Left renal pelvis (tissue), 4 donors: ENCODE measurements at regions not wholly inside any gene's neighbourhood (a gene's known extent, or its start where the extent isn't known, plus 50 kb on each side); places are given as distances from the start of the nearest gene placed in this dataset.
"Not testable (repeated sequence)": the region's sequence is repeated elsewhere in the genome, so short reads cannot be mapped to it uniquely, and the experiment has no call there.

Experiments
- DNase-seq, 4 donors: peaks; one replicate each; pipeline ENCODE4 v3.0.0-alpha.2; 2013; ENCODE audit warnings: low read depth in 4 of 4, low spot score in 3 of 4

- not testable (repeated sequence) for DNase-seq
Measured at GRCh38 chr7:65797086-65797485, 75.8 kb upstream of the VKORC1L1 start.

GRCh38 chr7:65797566-65797965, 75.3 kb upstream of the VKORC1L1 start:
- not testable (repeated sequence) for DNase-seq

GRCh38 chr7:65798111-65799075, 74.5 kb upstream of the VKORC1L1 start:
- no peak for DNase-seq

GRCh38 chr7:65800191-65800590, 72.7 kb upstream of the VKORC1L1 start:
- not testable (repeated sequence) for DNase-seq

GRCh38 chr7:65800890-65801341, 72.0 kb upstream of the VKORC1L1 start:
- DNase-seq, result no peak

GRCh38 chr7:65804887-65805286, 68.0 kb upstream of the VKORC1L1 start:
- DNase-seq, result no peak

GRCh38 chr7:65807067-65807466, 65.8 kb upstream of the VKORC1L1 start:
- DNase-seq, result not testable (repeated sequence)

GRCh38 chr7:65809259-65809981, 63.5 kb upstream of the VKORC1L1 start:
- no peak for DNase-seq

GRCh38 chr7:65809982-65810288, 62.9 kb upstream of the VKORC1L1 start:
- no peak for DNase-seq

- no peak for DNase-seq
Measured at GRCh38 chr7:65812281-65812680, 60.6 kb upstream of the VKORC1L1 start.

- not testable (repeated sequence) for DNase-seq
Measured at GRCh38 chr7:65814556-65815167, 58.2 kb upstream of the VKORC1L1 start.

- DNase-seq, result no peak
Measured at GRCh38 chr7:65820287-65820950, 52.5 kb upstream of the VKORC1L1 start.
